Loucy (cell line): ENCODE measurements at regions not wholly inside any gene's neighbourhood (a gene's known extent, or its start where the extent isn't known, plus 50 kb on each side); places are given as distances from the start of the nearest gene placed in this dataset.

Experiments
- H2AFZ ChIP-seq: fragments of 200-600 bp; sonication (generic); 2 replicates; pipeline ENCODE4 v1.6.0; 2016; ENCODE audit warnings: antibody characterized with exemption, mild to moderate bottlenecking, low read length, moderate library complexity
- H3F3A ChIP-seq: fragments of 200-600 bp; 2 replicates; pipeline ENCODE4 v1.6.0; 2016; ENCODE audit warnings: antibody characterized with exemption, low read depth, mild to moderate bottlenecking
- H3K27me3 ChIP-seq: fragments of 200-600 bp; sonication (generic); 2 replicates; pipeline ENCODE4 v1.6.1; 2014; ENCODE audit warnings: low read length, mild to moderate bottlenecking; ENCODE audit not compliant: insufficient read depth, poor library complexity, severe bottlenecking
- H3K36me3 ChIP-seq: fragments of 200-600 bp; sonication (generic); 2 replicates; pipeline ENCODE4 v1.6.1; 2016; ENCODE audit warnings: low read length; ENCODE audit not compliant: insufficient read depth
- H3K4me1 ChIP-seq: fragments of 200-600 bp; sonication (generic); 2 replicates; pipeline ENCODE4 v1.5.1; 2014; ENCODE audit warnings: low read length, mild to moderate bottlenecking; ENCODE audit not compliant: insufficient read depth, poor library complexity, severe bottlenecking
- H3K4me2 ChIP-seq: fragments of 200-600 bp; sonication (generic); 2 replicates; pipeline ENCODE4 v1.6.0; 2014; ENCODE audit warnings: antibody characterized with exemption, low read length, low read depth, mild to moderate bottlenecking; ENCODE audit not compliant: poor library complexity, severe bottlenecking
- H3K4me3 ChIP-seq: fragments of 200-600 bp; sonication (generic); 2 replicates; pipeline ENCODE4 v1.5.1; 2014; ENCODE audit warnings: low read length, mild to moderate bottlenecking, mixed read lengths; ENCODE audit not compliant: poor library complexity, severe bottlenecking
- H3K79me2 ChIP-seq: fragments of 200-600 bp; sonication (generic); 2 replicates; pipeline ENCODE4 v1.6.1; 2014; ENCODE audit warnings: low read length; ENCODE audit not compliant: insufficient read depth
- H3K9ac ChIP-seq: fragments of 200-600 bp; sonication (generic); 2 replicates; pipeline ENCODE4 v1.6.0; 2014; ENCODE audit warnings: mild to moderate bottlenecking, low read depth, low read length, moderate library complexity; ENCODE audit not compliant: poor library complexity, severe bottlenecking
- H3K9me2 ChIP-seq: fragments of 200-600 bp; sonication (generic); replicated peaks from 2 replicates; pipeline ENCODE4 v1.6.1; 2016; ENCODE audit warnings: low read depth, low read length, mixed read lengths
- H3K9me3 ChIP-seq: fragments of 200-600 bp; sonication (generic); 2 replicates; pipeline ENCODE4 v1.6.1; 2014; ENCODE audit warnings: mild to moderate bottlenecking, antibody characterized with exemption, low read length, low read depth; ENCODE audit not compliant: insufficient read depth
- H4K20me1 ChIP-seq: fragments of 200-600 bp; sonication (generic); 2 replicates; pipeline ENCODE4 v1.6.0; 2014; ENCODE audit warnings: antibody characterized with exemption, low read length, mild to moderate bottlenecking; ENCODE audit not compliant: insufficient read depth, poor library complexity, severe bottlenecking
- EZH2phosphoT487 ChIP-seq: fragments of 200-600 bp; IDR thresholded peaks from 2 replicates; pipeline ENCODE4 v1.6.1; 2018; ENCODE audit warnings: antibody characterized with exemption, mild to moderate bottlenecking, moderate library complexity, borderline replicate concordance
- TF ChIP-seq, protein P1 (sequence below): fragments of 200-600 bp; sonication (generic); conservative IDR thresholded peaks from 2 replicates; pipeline ENCODE4 v1.5.1; 2014; ENCODE audit warnings: mild to moderate bottlenecking, antibody characterized with exemption, low read length

DNA sequence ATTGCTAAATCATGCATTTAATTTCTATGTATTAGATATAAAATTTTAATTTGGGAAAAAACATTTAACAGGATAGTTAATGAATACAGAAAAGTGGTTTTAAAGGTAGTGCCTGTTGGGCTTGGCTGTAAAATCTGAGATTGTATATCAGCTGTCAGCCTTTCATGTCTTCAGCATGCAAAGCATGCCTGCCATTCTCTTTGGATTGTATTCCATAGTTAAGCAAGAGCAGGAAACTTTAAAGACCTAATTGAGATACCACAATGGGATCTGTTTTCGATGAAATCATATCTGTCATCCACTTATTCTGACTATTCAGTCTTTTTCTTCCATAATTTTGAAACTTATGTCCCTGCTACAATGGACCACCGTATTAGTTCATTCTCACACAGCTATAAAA lies 451.0 kb upstream of the DDI1 start:
- no peak for TF ChIP-seq EZH2phosphoT487
- TF ChIP-seq, protein P1, sequence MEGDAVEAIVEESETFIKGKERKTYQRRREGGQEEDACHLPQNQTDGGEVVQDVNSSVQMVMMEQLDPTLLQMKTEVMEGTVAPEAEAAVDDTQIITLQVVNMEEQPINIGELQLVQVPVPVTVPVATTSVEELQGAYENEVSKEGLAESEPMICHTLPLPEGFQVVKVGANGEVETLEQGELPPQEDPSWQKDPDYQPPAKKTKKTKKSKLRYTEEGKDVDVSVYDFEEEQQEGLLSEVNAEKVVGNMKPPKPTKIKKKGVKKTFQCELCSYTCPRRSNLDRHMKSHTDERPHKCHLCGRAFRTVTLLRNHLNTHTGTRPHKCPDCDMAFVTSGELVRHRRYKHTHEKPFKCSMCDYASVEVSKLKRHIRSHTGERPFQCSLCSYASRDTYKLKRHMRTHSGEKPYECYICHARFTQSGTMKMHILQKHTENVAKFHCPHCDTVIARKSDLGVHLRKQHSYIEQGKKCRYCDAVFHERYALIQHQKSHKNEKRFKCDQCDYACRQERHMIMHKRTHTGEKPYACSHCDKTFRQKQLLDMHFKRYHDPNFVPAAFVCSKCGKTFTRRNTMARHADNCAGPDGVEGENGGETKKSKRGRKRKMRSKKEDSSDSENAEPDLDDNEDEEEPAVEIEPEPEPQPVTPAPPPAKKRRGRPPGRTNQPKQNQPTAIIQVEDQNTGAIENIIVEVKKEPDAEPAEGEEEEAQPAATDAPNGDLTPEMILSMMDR, result no peak
- no peaks in the 10 kb centered on the region for H3F3A ChIP-seq
- H4K20me1 ChIP-seq, result no peaks in the 10 kb centered on the region
- H3K27me3 ChIP-seq, result no peaks in the 10 kb centered on the region
- no peaks in the 10 kb centered on the region for H3K4me1 ChIP-seq
- no peak overlapping the region for H3K4me2 ChIP-seq
- no peaks in the 10 kb centered on the region for H3K9me3 ChIP-seq
- H3K36me3 ChIP-seq, result no peaks in the 10 kb centered on the region
- no peaks in the 10 kb centered on the region for H3K79me2 ChIP-seq
- no peak overlapping the region for H3K4me3 ChIP-seq
- no peak overlapping the region for H2AFZ ChIP-seq
- no peak overlapping the region for H3K9ac ChIP-seq
- no peaks in the 10 kb centered on the region for H3K9me2 ChIP-seq

DNA sequence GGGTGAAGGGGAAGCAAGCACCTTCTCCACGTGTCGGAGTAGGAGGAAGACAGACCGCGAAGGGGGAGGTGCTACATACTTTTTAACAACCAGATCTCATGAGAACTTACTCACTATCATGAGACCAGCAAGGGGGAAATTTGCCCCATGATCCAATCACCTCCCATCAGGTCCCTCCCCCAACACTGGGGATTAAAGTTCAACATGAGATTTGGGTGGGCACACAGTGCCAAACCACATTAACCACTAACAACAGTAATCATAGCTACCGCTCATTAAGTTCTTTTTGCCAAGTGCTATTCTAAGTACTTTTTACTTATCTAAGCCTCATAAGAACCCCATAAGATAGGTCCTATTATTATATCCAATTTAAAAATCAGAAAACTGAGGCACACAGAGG lies 450.5 kb upstream of the DDI1 start:
- no peaks in the 10 kb centered on the region for H3K9me2 ChIP-seq
- no peaks in the 10 kb centered on the region for H3K36me3 ChIP-seq
- no peak overlapping the region for H3K4me3 ChIP-seq
- H3K27me3 ChIP-seq, result no peaks in the 10 kb centered on the region
- H3K4me2 ChIP-seq, result no peak overlapping the region
- no peaks in the 10 kb centered on the region for H3K79me2 ChIP-seq
- no peak for TF ChIP-seq EZH2phosphoT487
- TF ChIP-seq, protein P1, result no peak
- H3K9me3 ChIP-seq, result no peaks in the 10 kb centered on the region
- no peak overlapping the region for H3K9ac ChIP-seq
- no peaks in the 10 kb centered on the region for H3K4me1 ChIP-seq
- H3F3A ChIP-seq, result no peaks in the 10 kb centered on the region
- H4K20me1 ChIP-seq, result no peaks in the 10 kb centered on the region
- no peak overlapping the region for H2AFZ ChIP-seq

DNA sequence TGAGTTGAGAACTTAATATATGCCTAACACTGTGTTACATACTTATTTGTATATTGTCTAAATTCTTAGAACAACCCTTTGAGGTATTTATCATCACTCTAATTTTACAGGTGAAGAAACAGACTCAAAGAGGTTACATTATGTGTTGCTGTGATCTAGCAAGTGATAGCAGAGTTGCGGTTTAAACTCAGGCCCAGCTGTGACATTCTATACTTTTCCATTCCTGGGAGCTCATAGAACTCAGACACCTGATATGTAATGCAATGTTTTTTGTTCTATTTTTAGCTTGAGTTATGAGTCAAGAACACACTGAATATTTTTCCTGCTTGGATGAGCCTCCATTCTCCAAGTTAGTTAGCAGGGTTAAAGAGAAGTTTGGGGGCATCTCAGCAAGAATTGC lies 449.7 kb upstream of the DDI1 start:
- Histone ChIP-seq H3K36me3 (no peaks in the 10 kb centered on the region), H3K9ac (no peak overlapping the region), H3K4me2 (no peak overlapping the region), H2AFZ (no peak overlapping the region), H3K9me2 (no peaks in the 10 kb centered on the region), H3K4me1 (no peaks in the 10 kb centered on the region), H3F3A (no peaks in the 10 kb centered on the region), H4K20me1 (no peaks in the 10 kb centered on the region), H3K9me3 (no peaks in the 10 kb centered on the region), H3K4me3 (no peak overlapping the region), H3K27me3 (no peaks in the 10 kb centered on the region), H3K79me2 (no peaks in the 10 kb centered on the region)
- TF ChIP-seq EZH2phosphoT487, result no peak
- TF ChIP-seq, protein P1, result no peak
